ENCODE measurements at regions not wholly inside any gene's neighbourhood (a gene's known extent, or its start where the extent isn't known, plus 50 kb on each side); places are given as distances from the start of the nearest gene placed in this dataset.

DNA sequence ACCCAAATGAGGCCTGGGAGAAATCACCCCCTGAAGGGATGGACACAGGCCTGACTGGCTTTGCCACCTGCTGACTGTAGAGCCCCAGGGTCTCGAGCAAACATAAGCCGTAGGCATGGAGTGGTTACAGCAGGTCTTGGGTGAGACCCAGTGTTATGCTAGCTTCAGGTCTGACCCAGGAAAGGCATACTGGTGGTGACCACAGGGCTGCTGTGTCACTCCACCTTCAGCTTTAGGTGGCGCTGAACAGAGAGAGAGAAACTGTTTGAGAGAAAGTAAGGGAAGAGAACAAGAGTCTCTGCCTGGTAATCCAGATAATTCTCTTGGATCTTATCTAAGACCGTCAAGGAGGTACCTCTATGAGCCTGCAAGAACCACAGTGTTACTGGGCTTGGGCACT lies 1544.2 kb upstream of the TMEFF2 start:
- Histone ChIP-seq H3K4me1 (ENCODE audit: control insufficient read depth, insufficient read depth, low read length) (no peaks in the 10 kb centered on the region), H3K4me2 (ENCODE audit: control insufficient read depth, insufficient read depth) (no peak overlapping the region), H4K20me1 (ENCODE audit: control insufficient read depth, insufficient read depth) (no peaks in the 10 kb centered on the region), H3K9me3 (replicated peaks; ENCODE audit: control insufficient read depth, insufficient read depth, low read length) (no peaks in the 10 kb centered on the region), H3K36me3 (ENCODE audit: control insufficient read depth in 2 of 2, insufficient read depth in 2 of 2, low read length in 1 of 2) (no peaks in the 10 kb centered on the region), H2AFZ (ENCODE audit: control insufficient read depth, low read depth, low read length) (no peak overlapping the region), H3K9ac (ENCODE audit: control insufficient read depth, insufficient read depth, low read length) (no peak overlapping the region), H3K27ac (ENCODE audit: control insufficient read depth, insufficient read depth) (no peak overlapping the region), H3K4me3 (no peak overlapping the region), H3K27me3 (replicated peaks in 1 of 2; ENCODE audit: control insufficient read depth in 2 of 2, insufficient read depth in 2 of 2, low read length in 1 of 2) (no peaks in the 10 kb centered on the region), H3K79me2 (ENCODE audit: control insufficient read depth, insufficient read depth, low read length) (no peaks in the 10 kb centered on the region)
- TF ChIP-seq YY1 (IDR thresholded peaks at IDR 0.05; ENCODE audit: low read depth, low read length) (no peak), SREBF2 (IDR thresholded peaks at IDR 0.05; ENCODE audit: low read length) (no peak), BHLHE40 (IDR thresholded peaks at IDR 0.05; ENCODE audit: borderline replicate concordance in 1 of 2, low read depth in 2 of 2, low read length in 1 of 2) (no peak), MTA2 (IDR thresholded peaks at IDR 0.05; ENCODE audit: low read depth) (no peak), SIX5 (IDR thresholded peaks at IDR 0.05; ENCODE audit: low read depth, low read length, severe bottlenecking) (no peak)
- BruUV-seq (replicated peaks) = no TSS peak
- CTCF ChIA-PET = no interaction called here
- no peak for DNase-seq (ENCODE audit: low read depth, low spot score)
- FAIRE-seq = no peak
- ATAC-seq = no peak
- SMC1A ChIA-PET (ENCODE audit: uncharacterized antibody, unreplicated experiment) = no interaction called here
- RAD21 ChIA-PET (ENCODE audit: unreplicated experiment) = no interaction called here
- 24% methylated on average over 4 of the region's 4 CpGs for WGBS (ENCODE audit: insufficient coverage, insufficient replicate concordance, low lambda C conversion rate, missing lambda C conversion rate)
- in situ Hi-C loops (cut with MboI) = no loop called here
- intact Hi-C loops (cut with micrococcal nuclease; ENCODE audit: unreplicated experiment) = no loop called here
- POLR2A ChIA-PET = no interaction called here

DNA sequence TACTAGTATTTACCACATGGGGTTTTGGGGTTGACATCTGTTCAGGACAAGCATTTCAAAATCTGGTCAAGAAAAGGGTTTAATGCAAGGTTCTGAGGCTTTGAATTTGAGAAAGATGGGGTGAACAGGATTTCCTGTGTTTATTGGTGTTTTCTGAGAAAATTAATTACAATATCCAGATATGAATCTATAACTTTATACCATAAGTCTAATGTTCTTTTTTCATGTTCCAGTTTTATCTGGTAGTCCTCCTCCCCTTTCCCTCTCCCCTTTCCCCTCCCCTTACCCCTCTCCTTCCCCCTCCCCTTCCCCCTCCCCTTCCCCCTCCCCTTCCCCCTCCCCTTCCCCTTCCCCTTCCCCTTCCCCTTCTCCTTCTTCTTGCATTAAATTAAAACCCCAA lies 1518.2 kb upstream of the TMEFF2 start:
- Histone ChIP-seq H2AFZ (ENCODE audit: control insufficient read depth, low read depth, low read length) (no peak overlapping the region), H3K36me3 (ENCODE audit: control insufficient read depth in 2 of 2, insufficient read depth in 2 of 2, low read length in 1 of 2) (no peaks in the 10 kb centered on the region), H3K4me3 (no peak overlapping the region), H4K20me1 (ENCODE audit: control insufficient read depth, insufficient read depth) (no peaks in the 10 kb centered on the region), H3K27me3 (replicated peaks in 1 of 2; ENCODE audit: control insufficient read depth in 2 of 2, insufficient read depth in 2 of 2, low read length in 1 of 2) (no peaks in the 10 kb centered on the region), H3K9ac (ENCODE audit: control insufficient read depth, insufficient read depth, low read length) (no peak overlapping the region), H3K79me2 (ENCODE audit: control insufficient read depth, insufficient read depth, low read length) (no peaks in the 10 kb centered on the region), H3K4me1 (ENCODE audit: control insufficient read depth, insufficient read depth, low read length) (no peaks in the 10 kb centered on the region), H3K9me3 (replicated peaks; ENCODE audit: control insufficient read depth, insufficient read depth, low read length) (no peaks in the 10 kb centered on the region), H3K4me2 (ENCODE audit: control insufficient read depth, insufficient read depth) (no peak overlapping the region), H3K27ac (ENCODE audit: control insufficient read depth, insufficient read depth) (no peak overlapping the region)
- ChIA-PET RAD21 (ENCODE audit: unreplicated experiment) (no interaction called here), CTCF (no interaction called here), POLR2A (no interaction called here), SMC1A (ENCODE audit: uncharacterized antibody, unreplicated experiment) (no interaction called here)
- DNase-seq (ENCODE audit: low read depth, low spot score) (no peak), ATAC-seq (no peak), FAIRE-seq (no peak)
- BruUV-seq (replicated peaks) = no TSS peak
- in situ Hi-C loops (cut with MboI) = no loop called here
- intact Hi-C loops (cut with micrococcal nuclease; ENCODE audit: unreplicated experiment) = no loop called here
- TF ChIP-seq FOS (IDR thresholded peaks at IDR 0.05; ENCODE audit: borderline replicate concordance, extremely low read depth, insufficient read length) = no peak
- no peak for TF ChIP-seq NRF1 (conservative IDR thresholded peaks at IDR 0.05; ENCODE audit: low read depth, low read length)
- no peak for TF ChIP-seq SREBF1 (IDR thresholded peaks at IDR 0.05; ENCODE audit: low read length)
- TF ChIP-seq, protein P1, sequence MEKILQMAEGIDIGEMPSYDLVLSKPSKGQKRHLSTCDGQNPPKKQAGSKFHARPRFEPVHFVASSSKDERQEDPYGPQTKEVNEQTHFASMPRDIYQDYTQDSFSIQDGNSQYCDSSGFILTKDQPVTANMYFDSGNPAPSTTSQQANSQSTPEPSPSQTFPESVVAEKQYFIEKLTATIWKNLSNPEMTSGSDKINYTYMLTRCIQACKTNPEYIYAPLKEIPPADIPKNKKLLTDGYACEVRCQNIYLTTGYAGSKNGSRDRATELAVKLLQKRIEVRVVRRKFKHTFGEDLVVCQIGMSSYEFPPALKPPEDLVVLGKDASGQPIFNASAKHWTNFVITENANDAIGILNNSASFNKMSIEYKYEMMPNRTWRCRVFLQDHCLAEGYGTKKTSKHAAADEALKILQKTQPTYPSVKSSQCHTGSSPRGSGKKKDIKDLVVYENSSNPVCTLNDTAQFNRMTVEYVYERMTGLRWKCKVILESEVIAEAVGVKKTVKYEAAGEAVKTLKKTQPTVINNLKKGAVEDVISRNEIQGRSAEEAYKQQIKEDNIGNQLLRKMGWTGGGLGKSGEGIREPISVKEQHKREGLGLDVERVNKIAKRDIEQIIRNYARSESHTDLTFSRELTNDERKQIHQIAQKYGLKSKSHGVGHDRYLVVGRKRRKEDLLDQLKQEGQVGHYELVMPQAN (conservative IDR thresholded peaks at IDR 0.05) = no peak
- TF ChIP-seq ESRRA (IDR thresholded peaks at IDR 0.05; ENCODE audit: low read length) = no peak
- TF ChIP-seq NBN (IDR thresholded peaks at IDR 0.05) = no peak
- no peak for TF ChIP-seq MLLT1 (IDR thresholded peaks at IDR 0.05)
- TF ChIP-seq BHLHE40 (IDR thresholded peaks at IDR 0.05; ENCODE audit: borderline replicate concordance in 1 of 2, low read depth in 2 of 2, low read length in 1 of 2) = no peak
- TF ChIP-seq CHD2 (IDR thresholded peaks at IDR 0.05; ENCODE audit: borderline replicate concordance, low read depth, low read length) = no peak

All from GM12878 (cell line).